ENCODE measurements at regions not wholly inside any gene's neighbourhood (a gene's known extent, or its start where the extent isn't known, plus 50 kb on each side); places are given as distances from the start of the nearest gene placed in this dataset.
"Not testable (repeated sequence)": the region's sequence is repeated elsewhere in the genome, so short reads cannot be mapped to it uniquely, and the experiment has no call there.

DNA sequence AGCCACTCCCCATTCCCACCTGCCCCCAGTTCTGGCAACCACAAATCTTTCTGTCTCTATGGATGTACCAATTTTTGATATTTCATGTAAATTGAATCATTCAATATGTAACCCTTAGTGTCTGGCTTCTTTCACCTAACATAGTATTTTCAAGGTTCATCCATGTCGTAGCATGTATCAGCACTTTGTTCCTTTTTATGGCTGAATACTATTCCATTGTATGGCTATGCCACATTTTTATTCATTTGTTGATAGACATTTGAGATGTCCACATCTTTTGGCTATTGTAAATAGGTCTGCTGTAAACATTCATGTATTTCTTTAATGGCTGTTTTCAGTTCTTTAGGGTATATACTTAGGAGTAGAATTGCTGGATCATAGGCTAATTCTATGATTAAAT is 270.5 kb downstream of the FGFR2 start:
- no peak for TF ChIP-seq EZH2 (IDR thresholded peaks at IDR 0.05; ENCODE audit: borderline replicate concordance, insufficient read depth, low read depth, low read length, poor library complexity, severe bottlenecking)
- TF ChIP-seq, protein P1, sequence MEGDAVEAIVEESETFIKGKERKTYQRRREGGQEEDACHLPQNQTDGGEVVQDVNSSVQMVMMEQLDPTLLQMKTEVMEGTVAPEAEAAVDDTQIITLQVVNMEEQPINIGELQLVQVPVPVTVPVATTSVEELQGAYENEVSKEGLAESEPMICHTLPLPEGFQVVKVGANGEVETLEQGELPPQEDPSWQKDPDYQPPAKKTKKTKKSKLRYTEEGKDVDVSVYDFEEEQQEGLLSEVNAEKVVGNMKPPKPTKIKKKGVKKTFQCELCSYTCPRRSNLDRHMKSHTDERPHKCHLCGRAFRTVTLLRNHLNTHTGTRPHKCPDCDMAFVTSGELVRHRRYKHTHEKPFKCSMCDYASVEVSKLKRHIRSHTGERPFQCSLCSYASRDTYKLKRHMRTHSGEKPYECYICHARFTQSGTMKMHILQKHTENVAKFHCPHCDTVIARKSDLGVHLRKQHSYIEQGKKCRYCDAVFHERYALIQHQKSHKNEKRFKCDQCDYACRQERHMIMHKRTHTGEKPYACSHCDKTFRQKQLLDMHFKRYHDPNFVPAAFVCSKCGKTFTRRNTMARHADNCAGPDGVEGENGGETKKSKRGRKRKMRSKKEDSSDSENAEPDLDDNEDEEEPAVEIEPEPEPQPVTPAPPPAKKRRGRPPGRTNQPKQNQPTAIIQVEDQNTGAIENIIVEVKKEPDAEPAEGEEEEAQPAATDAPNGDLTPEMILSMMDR (IDR thresholded peaks at IDR 0.05): no peak
- Histone ChIP-seq H3K27ac (ENCODE audit: low read length in 2 of 2) (no peak overlapping the region), H3K4me3 (ENCODE audit: control extremely low read depth in 1 of 5, extremely low read depth in 1 of 5, insufficient read depth in 1 of 5, low read depth in 2 of 5, low read length in 4 of 5) (no peak overlapping the region), H3K9ac (ENCODE audit: low read length) (no peak overlapping the region), H3K79me2 (ENCODE audit: control insufficient read depth, insufficient read depth, low read length) (no peaks in the 10 kb centered on the region), H3K4me1 (ENCODE audit: control insufficient read depth in 2 of 2, insufficient read depth in 2 of 2, low read length in 2 of 2) (no peaks in the 10 kb centered on the region), H3K4me2 (replicated peaks; ENCODE audit: low read depth, low read length, poor library complexity, severe bottlenecking) (no peak overlapping the region), H4K20me1 (ENCODE audit: control insufficient read depth, insufficient read depth, low read length, poor library complexity, severe bottlenecking) (no peaks in the 10 kb centered on the region), H2AFZ (ENCODE audit: insufficient read depth, low read depth, low read length, poor library complexity, severe bottlenecking) (no peak overlapping the region), H3K27me3 (replicated peaks in 1 of 4; ENCODE audit: control extremely low read depth in 1 of 4, control insufficient read depth in 3 of 4, insufficient read depth in 4 of 4, low read length in 3 of 4) (no peaks in the 10 kb centered on the region), H3K9me3 (ENCODE audit: control extremely low read depth in 1 of 3, control insufficient read depth in 2 of 3, insufficient read depth in 1 of 3, low read length in 2 of 3) (peaks cover 0 to 4% (median 0%) of the 10 kb centered on the region in 3 donors), H3K36me3 (replicated peaks in 1 of 2; ENCODE audit: control extremely low read depth in 1 of 2, control insufficient read depth in 1 of 2, extremely low read depth in 1 of 2, insufficient read depth in 2 of 2, low read length in 1 of 2) (no peaks in the 10 kb centered on the region)
- ATAC-seq (ENCODE audit: low read depth) (no peak), DNase-seq (no peak)
- Mint-ChIP-seq H3K27ac (no peak overlapping the region), H3K4me1 (no peaks in the 10 kb centered on the region), H3K4me3 (no peak overlapping the region), H3K27me3 (no peaks in the 10 kb centered on the region), H3K9me3 (ENCODE audit: insufficient read depth) (no peaks in the 10 kb centered on the region)
- WGBS (ENCODE audit: insufficient coverage): no CpG with 5 or more reads among the region's 1 CpG
- intact Hi-C loops (cut with micrococcal nuclease): no loop called here
- POLR2A ChIA-PET: no interaction called here
- CTCF ChIA-PET: no interaction called here

DNA sequence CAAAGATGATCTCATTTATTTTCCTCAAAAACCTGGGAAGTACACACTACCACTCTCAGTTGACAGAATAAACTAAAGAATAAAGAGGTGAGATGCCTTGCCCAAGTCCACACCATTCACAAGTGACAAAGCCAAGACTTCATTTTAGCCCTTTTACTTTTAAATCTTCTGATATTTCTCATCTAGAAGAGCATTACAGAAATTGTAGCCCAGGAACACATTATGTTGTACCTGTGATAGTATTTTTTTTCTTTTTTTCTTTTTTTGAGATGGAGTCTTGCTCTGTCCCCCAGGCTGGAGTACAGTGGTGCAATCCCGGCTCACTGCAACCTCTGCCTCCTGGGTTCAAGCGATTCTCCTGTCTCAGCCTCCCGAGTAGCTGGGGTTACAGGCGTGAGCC is 268.6 kb downstream of the FGFR2 start:
- H3K4me2 ChIP-seq (replicated peaks; ENCODE audit: low read depth, low read length, poor library complexity, severe bottlenecking); H3K9ac ChIP-seq (ENCODE audit: low read length); ATAC-seq (ENCODE audit: low read depth); H3K9me3 ChIP-seq (ENCODE audit: control extremely low read depth in 1 of 3, control insufficient read depth in 2 of 3, insufficient read depth in 1 of 3, low read length in 2 of 3); H3K27ac Mint-ChIP-seq; CTCF ChIA-PET; POLR2A ChIA-PET; H3K79me2 ChIP-seq (ENCODE audit: control insufficient read depth, insufficient read depth, low read length); H2AFZ ChIP-seq (ENCODE audit: insufficient read depth, low read depth, low read length, poor library complexity, severe bottlenecking); H4K20me1 ChIP-seq (ENCODE audit: control insufficient read depth, insufficient read depth, low read length, poor library complexity, severe bottlenecking); H3K4me1 ChIP-seq (ENCODE audit: control insufficient read depth in 2 of 2, insufficient read depth in 2 of 2, low read length in 2 of 2); DNase-seq; H3K9me3 Mint-ChIP-seq (ENCODE audit: insufficient read depth); H3K4me3 ChIP-seq (ENCODE audit: control extremely low read depth in 1 of 5, extremely low read depth in 1 of 5, insufficient read depth in 1 of 5, low read depth in 2 of 5, low read length in 4 of 5); H3K36me3 ChIP-seq (replicated peaks in 1 of 2; ENCODE audit: control extremely low read depth in 1 of 2, control insufficient read depth in 1 of 2, extremely low read depth in 1 of 2, insufficient read depth in 2 of 2, low read length in 1 of 2); H3K27me3 Mint-ChIP-seq; H3K4me1 Mint-ChIP-seq; H3K27ac ChIP-seq (ENCODE audit: low read length in 2 of 2); intact Hi-C loops (cut with micrococcal nuclease); H3K4me3 Mint-ChIP-seq; H3K27me3 ChIP-seq (replicated peaks in 1 of 4; ENCODE audit: control extremely low read depth in 1 of 4, control insufficient read depth in 3 of 4, insufficient read depth in 4 of 4, low read length in 3 of 4): not testable (repeated sequence)
- WGBS (ENCODE audit: insufficient coverage): 97% methylated on average over 3 of the region's 4 CpGs

Data from B cell (primary cell).